Osteocyte (in vitro differentiated cells): ENCODE measurements at regions not wholly inside any gene's neighbourhood (a gene's known extent, or its start where the extent isn't known, plus 50 kb on each side); places are given as distances from the start of the nearest gene placed in this dataset.

Experiments
- DNase-seq: peaks from one replicate; pipeline ENCODE4 v3.0.0; 2021; ENCODE audit warnings: mixed read lengths; ENCODE audit not compliant: unreplicated experiment; ENCODE audit errors: extremely low spot score
- H3K27ac Mint-ChIP-seq: one replicate; pipeline ENCODE4 v1.8.0; 2021; ENCODE audit warnings: mild to moderate bottlenecking, mixed read lengths; ENCODE audit not compliant: unreplicated experiment
- H3K27me3 Mint-ChIP-seq: one replicate; pipeline ENCODE4 v1.8.0; 2021; ENCODE audit warnings: mixed read lengths; ENCODE audit not compliant: unreplicated experiment
- H3K36me3 Mint-ChIP-seq: one replicate; pipeline ENCODE4 v1.8.0; 2021; ENCODE audit warnings: mixed read lengths; ENCODE audit not compliant: unreplicated experiment
- H3K4me1 Mint-ChIP-seq: one replicate; pipeline ENCODE4 v1.8.0; 2021; ENCODE audit warnings: mixed read lengths; ENCODE audit not compliant: unreplicated experiment
- H3K4me3 Mint-ChIP-seq: one replicate; pipeline ENCODE4 v1.8.0; 2021; ENCODE audit warnings: mild to moderate bottlenecking, moderate library complexity, mixed read lengths; ENCODE audit not compliant: unreplicated experiment
- H3K9me3 Mint-ChIP-seq: one replicate; pipeline ENCODE4 v1.8.0; 2021; ENCODE audit warnings: mixed read lengths; ENCODE audit not compliant: unreplicated experiment
- TF ChIP-seq, protein P1 (sequence below): fragments of 200-600 bp; sonication (generic); IDR thresholded peaks from 2 replicates; pipeline ENCODE4 v1.5.0; 2021; ENCODE audit warnings: antibody characterized with exemption, mild to moderate bottlenecking, moderate library complexity

DNA sequence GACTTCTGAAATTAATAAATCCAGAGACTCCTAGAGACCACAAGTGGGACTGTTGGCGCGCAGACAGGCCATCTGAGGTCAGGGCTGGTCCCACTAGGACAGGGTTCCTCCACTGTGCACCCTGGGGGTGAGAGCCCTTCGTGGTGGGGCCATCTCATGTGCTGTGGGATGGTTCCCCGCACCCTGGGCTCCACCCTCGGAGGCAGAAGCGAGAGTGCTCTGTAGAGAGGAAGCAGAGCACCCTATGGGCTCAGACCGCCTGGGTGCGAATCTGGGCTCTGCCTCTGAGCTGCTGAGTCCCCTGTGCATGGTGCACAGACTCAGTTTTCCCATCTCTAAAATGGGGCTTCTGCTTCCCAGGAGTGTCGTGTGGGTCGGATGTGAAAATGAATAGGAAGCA lies 227.3 kb downstream of the NPHP4 start:
- Mint-ChIP-seq H3K4me3 (no peak overlapping the region), H3K9me3 (peaks cover 4% of the 10 kb centered on the region), H3K36me3 (no peaks in the 10 kb centered on the region), H3K4me1 (no peaks in the 10 kb centered on the region), H3K27ac (no peak overlapping the region), H3K27me3 (no peaks in the 10 kb centered on the region)
- no peak for DNase-seq
- TF ChIP-seq, protein P1, sequence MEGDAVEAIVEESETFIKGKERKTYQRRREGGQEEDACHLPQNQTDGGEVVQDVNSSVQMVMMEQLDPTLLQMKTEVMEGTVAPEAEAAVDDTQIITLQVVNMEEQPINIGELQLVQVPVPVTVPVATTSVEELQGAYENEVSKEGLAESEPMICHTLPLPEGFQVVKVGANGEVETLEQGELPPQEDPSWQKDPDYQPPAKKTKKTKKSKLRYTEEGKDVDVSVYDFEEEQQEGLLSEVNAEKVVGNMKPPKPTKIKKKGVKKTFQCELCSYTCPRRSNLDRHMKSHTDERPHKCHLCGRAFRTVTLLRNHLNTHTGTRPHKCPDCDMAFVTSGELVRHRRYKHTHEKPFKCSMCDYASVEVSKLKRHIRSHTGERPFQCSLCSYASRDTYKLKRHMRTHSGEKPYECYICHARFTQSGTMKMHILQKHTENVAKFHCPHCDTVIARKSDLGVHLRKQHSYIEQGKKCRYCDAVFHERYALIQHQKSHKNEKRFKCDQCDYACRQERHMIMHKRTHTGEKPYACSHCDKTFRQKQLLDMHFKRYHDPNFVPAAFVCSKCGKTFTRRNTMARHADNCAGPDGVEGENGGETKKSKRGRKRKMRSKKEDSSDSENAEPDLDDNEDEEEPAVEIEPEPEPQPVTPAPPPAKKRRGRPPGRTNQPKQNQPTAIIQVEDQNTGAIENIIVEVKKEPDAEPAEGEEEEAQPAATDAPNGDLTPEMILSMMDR: no peak

GRCh38 chr1:5764464-5764863 lies 227.8 kb downstream of the NPHP4 start:
- Mint-ChIP-seq H3K4me3 (no peak overlapping the region), H3K4me1 (no peaks in the 10 kb centered on the region), H3K27ac (no peak overlapping the region), H3K9me3 (peaks cover 4% of the 10 kb centered on the region), H3K27me3 (no peaks in the 10 kb centered on the region), H3K36me3 (no peaks in the 10 kb centered on the region)
- no peak for DNase-seq
- TF ChIP-seq, protein P1: no peak

DNA sequence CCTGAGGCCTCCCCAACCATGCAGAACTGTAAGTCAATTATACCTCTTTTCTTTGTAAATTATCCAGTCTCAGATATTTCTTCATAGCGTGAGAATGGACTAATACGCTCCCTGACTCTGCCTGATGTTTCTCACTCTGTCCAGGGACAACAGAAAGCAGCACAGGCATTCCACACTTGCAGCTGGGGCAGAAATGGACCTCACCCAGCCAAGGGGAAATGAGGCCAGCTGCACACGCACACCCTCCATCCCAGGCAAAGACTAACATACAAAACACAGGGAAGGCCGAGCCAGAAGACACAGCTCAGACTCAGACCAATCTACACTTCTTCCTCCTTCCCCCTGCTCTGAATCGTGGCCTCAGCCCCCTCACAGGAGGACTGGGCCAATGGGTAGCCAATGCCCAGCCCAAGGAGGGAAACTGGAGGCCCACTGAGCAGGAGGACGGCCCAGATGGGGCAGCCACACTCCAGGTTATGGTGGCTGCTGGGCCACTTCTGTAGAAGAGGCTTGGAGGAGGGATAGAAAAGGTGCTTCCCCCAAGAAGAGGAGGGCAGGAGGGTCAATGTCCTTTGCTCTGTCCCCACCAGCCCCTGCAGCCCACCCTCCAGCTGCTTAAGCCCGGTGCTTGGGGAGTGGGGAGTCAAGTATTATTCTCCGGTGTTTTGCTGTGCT lies 228.4 kb downstream of the NPHP4 start:
- Mint-ChIP-seq H3K27me3 (no peaks in the 10 kb centered on the region), H3K36me3 (no peaks in the 10 kb centered on the region), H3K27ac (no peak overlapping the region), H3K4me1 (no peaks in the 10 kb centered on the region), H3K4me3 (no peak overlapping the region), H3K9me3 (peaks cover 4% of the 10 kb centered on the region)
- DNase-seq: no peak
- TF ChIP-seq, protein P1: no peak

DNA sequence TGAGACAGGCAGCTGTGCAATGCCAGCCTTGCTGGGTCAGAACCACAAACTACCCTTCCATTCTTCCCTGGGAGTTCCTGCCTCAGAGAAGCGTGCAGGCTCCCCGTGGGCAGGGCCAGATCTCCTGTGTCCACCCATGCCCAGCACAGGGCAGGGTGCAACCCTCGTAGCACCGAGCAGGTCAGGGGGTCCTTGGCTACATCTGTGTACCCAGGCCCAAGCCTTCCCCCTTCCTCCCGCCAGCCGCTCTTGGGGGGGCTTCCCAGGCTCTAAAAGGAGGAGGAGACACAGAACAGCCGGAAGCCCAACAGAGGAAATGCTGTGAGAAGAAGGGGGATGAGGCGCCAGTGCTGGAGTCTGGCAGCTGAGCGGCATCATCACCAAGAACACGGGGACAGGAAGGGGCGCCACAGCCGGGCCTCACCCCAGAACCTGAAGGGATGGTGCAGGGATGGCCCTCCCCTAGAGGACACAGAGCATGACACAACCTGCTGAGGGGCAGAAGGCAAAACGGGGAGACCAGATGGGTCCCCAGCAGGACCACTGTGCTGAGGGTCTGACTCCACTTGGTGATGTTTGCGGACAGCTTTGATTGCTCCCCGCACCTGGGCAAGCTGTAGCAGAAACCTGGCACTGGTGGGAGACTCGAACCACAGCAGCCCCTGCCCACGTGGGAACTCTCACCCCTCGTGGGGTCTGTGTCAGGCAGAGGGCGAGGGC lies 233.2 kb downstream of the NPHP4 start:
- no peaks in the 10 kb centered on the region for H3K4me1 Mint-ChIP-seq
- H3K27me3 Mint-ChIP-seq: no peaks in the 10 kb centered on the region
- DNase-seq: no peak
- no peak overlapping the region for H3K27ac Mint-ChIP-seq
- TF ChIP-seq, protein P1: no peak
- H3K9me3 Mint-ChIP-seq: peaks cover 4% of the 10 kb centered on the region
- no peak overlapping the region for H3K4me3 Mint-ChIP-seq
- no peaks in the 10 kb centered on the region for H3K36me3 Mint-ChIP-seq

DNA sequence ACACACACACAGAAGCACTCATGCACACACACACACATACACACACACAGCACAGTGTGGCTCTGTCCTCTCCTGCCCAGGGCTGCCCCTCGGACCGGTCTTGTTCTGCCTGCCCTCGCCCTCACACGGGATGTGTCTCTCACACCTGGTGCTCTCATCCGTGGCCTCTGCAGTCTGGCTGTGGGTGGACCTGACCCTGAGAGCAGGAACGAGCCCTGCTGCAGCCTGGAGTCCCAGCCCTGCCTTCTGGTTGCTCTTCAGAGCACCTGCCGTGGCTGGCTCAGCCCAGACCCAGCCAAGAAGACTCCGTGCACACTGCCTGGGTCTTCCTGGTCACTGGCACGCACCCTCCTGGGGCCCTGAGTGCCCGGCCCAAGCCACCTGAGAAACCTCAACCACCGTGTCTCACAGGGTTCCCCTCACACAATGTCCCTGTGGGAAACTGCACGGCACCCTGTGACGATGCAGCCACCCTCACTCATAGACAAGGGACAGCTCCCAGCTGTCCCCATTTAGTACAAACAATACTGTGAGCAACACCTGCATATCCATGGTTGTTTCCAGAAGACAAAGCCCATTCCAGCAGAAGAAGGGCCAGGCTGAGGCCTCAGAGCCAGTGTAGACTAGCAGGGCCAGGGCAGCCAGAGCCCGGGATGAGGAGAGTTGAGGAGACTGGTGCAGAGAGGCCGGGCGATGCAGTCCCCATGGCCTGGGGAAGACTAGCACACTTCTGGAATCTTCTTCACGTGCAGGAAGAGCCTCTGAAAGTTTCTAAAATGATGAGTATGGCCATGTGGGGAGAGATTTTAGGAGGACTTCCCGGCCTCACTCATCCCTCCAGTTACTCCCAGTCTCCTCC lies 234.0 kb downstream of the NPHP4 start:
- no peaks in the 10 kb centered on the region for H3K9me3 Mint-ChIP-seq
- no peaks in the 10 kb centered on the region for H3K27me3 Mint-ChIP-seq
- H3K36me3 Mint-ChIP-seq: no peaks in the 10 kb centered on the region
- DNase-seq: no peak
- H3K4me3 Mint-ChIP-seq: no peak overlapping the region
- H3K27ac Mint-ChIP-seq: no peak overlapping the region
- TF ChIP-seq, protein P1: no peak
- H3K4me1 Mint-ChIP-seq: no peaks in the 10 kb centered on the region
